ENCODE measurements at regions not wholly inside any gene's neighbourhood (a gene's known extent, or its start where the extent isn't known, plus 50 kb on each side); places are given as distances from the start of the nearest gene placed in this dataset.

- no peak for TF ChIP-seq ZBTB4 (CRISPR knock-in tag; IDR thresholded peaks at IDR 0.05)
- no peak for TF ChIP-seq CBFB (IDR thresholded peaks at IDR 0.05; ENCODE audit: low read depth)
- no peak for TF ChIP-seq ZBTB11 (CRISPR knock-in tag; IDR thresholded peaks at IDR 0.05)
- no peak for TF ChIP-seq SIX5 (IDR thresholded peaks at IDR 0.05; ENCODE audit: low read depth, low read length, severe bottlenecking)
- no peak; the same call in 1 of the 2 replicates for TF ChIP-seq CREM (IDR thresholded peaks at IDR 0.05; ENCODE audit: low read depth)
- TF ChIP-seq JUNB (IDR thresholded peaks at IDR 0.05): 0 out of 2 replicates have a peak, but pooled peaks have one; percentile 18
- TF ChIP-seq E2F8 (IDR thresholded peaks at IDR 0.05; ENCODE audit: low read depth, partially characterized antibody): no peak
- TF ChIP-seq MEF2B (IDR thresholded peaks at IDR 0.05; ENCODE audit: partially characterized antibody, poor library complexity, severe bottlenecking): no peak
- TF ChIP-seq POLR2AphosphoS5 (IDR thresholded peaks at IDR 0.05; ENCODE audit: low read length): no peak
- TF ChIP-seq TCF12 (IDR thresholded peaks at IDR 0.05; ENCODE audit: low read depth, low read length): no peak
- TF ChIP-seq GABPA (IDR thresholded peaks at IDR 0.05; ENCODE audit: low read depth): no peak
- 0 out of 2 replicates have a peak, but pooled peaks have one; percentile 24 for TF ChIP-seq ATF2 (IDR thresholded peaks at IDR 0.05; ENCODE audit: low read length)
- no peak for TF ChIP-seq PBX3 (IDR thresholded peaks at IDR 0.05; ENCODE audit: insufficient replicate concordance, low read depth, low read length)
- TF ChIP-seq MAX (IDR thresholded peaks at IDR 0.05; ENCODE audit: low read depth, low read length): no peak
- TF ChIP-seq RB1 (IDR thresholded peaks at IDR 0.05; ENCODE audit: borderline replicate concordance): peak; percentile 29; the same call in 1 of the 2 replicates
- TF ChIP-seq ZNF274 (IDR thresholded peaks at IDR 0.05; ENCODE audit: insufficient read depth, insufficient read length): no peak
Observed at GRCh38 chr6:137746264-137746663, 120.8 kb upstream of the TNFAIP3 start (continued).
